ENCODE measurements at regions not wholly inside any gene's neighbourhood (a gene's known extent, or its start where the extent isn't known, plus 50 kb on each side); places are given as distances from the start of the nearest gene placed in this dataset.

- Histone ChIP-seq H3K18ac (ENCODE audit: extremely low read depth, low read length) (no peak overlapping the region), H2BK5ac (ENCODE audit: low read depth, low read length) (no peak overlapping the region), H2BK120ac (replicated peaks; ENCODE audit: low read depth, low read length) (no peak overlapping the region), H4K91ac (replicated peaks; ENCODE audit: insufficient read length, low read length) (no peak overlapping the region), H3K79me1 (ENCODE audit: low read depth, low read length) (no peaks in the 10 kb centered on the region), H3K23me2 (ENCODE audit: low read depth, low read length) (no peaks in the 10 kb centered on the region), H3K79me2 (ENCODE audit: control insufficient read depth in 1 of 2, insufficient read depth in 2 of 2, low read length in 2 of 2) (no peaks in the 10 kb centered on the region), H3K36me3 (ENCODE audit: control insufficient read depth in 2 of 4, insufficient read depth in 4 of 4, low read length in 3 of 4) (no peaks in the 10 kb centered on the region), H2AFZ (ENCODE audit: low read length) (no peak overlapping the region), H4K5ac (ENCODE audit: insufficient read length, low read depth, low read length) (no peak overlapping the region), H3K9ac (replicated peaks in 1 of 4; ENCODE audit: extremely low read depth in 1 of 4, low read depth in 3 of 4, low read length in 3 of 4) (no peak overlapping the region), H3K27ac (ENCODE audit: low read depth, low read length) (no peak overlapping the region), H4K20me1 (replicated peaks in 1 of 2; ENCODE audit: control insufficient read depth in 1 of 2, insufficient read depth in 2 of 2, low read length in 2 of 2) (no peaks in the 10 kb centered on the region), H4K8ac (ENCODE audit: extremely low read depth, insufficient read depth, low read length) (no peak overlapping the region), H3K27me3 (replicated peaks in 1 of 4; ENCODE audit: control insufficient read depth in 3 of 4, extremely low read depth in 1 of 4, insufficient read depth in 3 of 4, low read length in 3 of 4) (peaks cover 0 to 1% (median 0%) of the 10 kb centered on the region in 4 experiments; a peak in 1 of 7 replicates), H2BK20ac (ENCODE audit: low read length) (no peak overlapping the region), H2AK5ac (ENCODE audit: low read depth, low read length) (no peak overlapping the region), H2BK15ac (ENCODE audit: low read length) (no peak overlapping the region), H3K4me3 (ENCODE audit: extremely low read depth in 1 of 4, insufficient read depth in 2 of 4, low read depth in 3 of 4, low read length in 4 of 4) (no peak overlapping the region), H3K56ac (replicated peaks; ENCODE audit: insufficient read length, low read depth, low read length) (no peak overlapping the region), H2BK12ac (ENCODE audit: low read depth, low read length) (no peak overlapping the region), H3K4ac (replicated peaks; ENCODE audit: insufficient read length, low read depth, low read length) (no peak overlapping the region), H3K9me3 (ENCODE audit: insufficient read depth in 2 of 2, low read depth in 1 of 2, low read length in 1 of 2) (no peaks in the 10 kb centered on the region), H3K4me1 (replicated peaks in 1 of 4; ENCODE audit: control insufficient read depth in 3 of 4, insufficient read depth in 4 of 4, low read length in 3 of 4) (no peaks in the 10 kb centered on the region), H3K23ac (ENCODE audit: insufficient read length) (no peak overlapping the region), H3K4me2 (ENCODE audit: insufficient read depth in 1 of 2, low read depth in 2 of 2, low read length in 2 of 2) (no peak overlapping the region), H3K14ac (ENCODE audit: insufficient read length) (no peak overlapping the region)
- POLR2A ChIA-PET (ENCODE audit: partially characterized antibody), result no interaction called here
- 78% methylated on average over 6 of the region's 6 CpGs; no CpG with 5 or more reads in 1 of the 2 experiments for WGBS, 2 experiments (ENCODE audit: extremely low coverage in 1 of 2, insufficient coverage in 1 of 2, insufficient read length in 1 of 2, insufficient replicate concordance in 2 of 2, low coverage in 1 of 2, low lambda C conversion rate in 2 of 2, missing lambda C conversion rate in 1 of 2)
- CTCF ChIA-PET (ENCODE audit: partially characterized antibody), result interaction anchor here (1.8 kb wide), 1 partner anchor 20 kb away, joined by 4 read pairs; no protein-coding TSS in a partner anchor
- TF ChIP-seq NRF1 (IDR thresholded peaks at IDR 0.05; ENCODE audit: low read depth, low read length) (no peak), EGR1 (IDR thresholded peaks at IDR 0.05; ENCODE audit: borderline replicate concordance, low read depth, low read length) (no peak)
- FAIRE-seq (no peak), DNase-seq (ENCODE audit: low read depth in 1 of 2, low spot score in 2 of 2) (no peak)
Measured at GRCh38 chr1:79281442-79281841, 274.9 kb upstream of the ADGRL4 start.

Data from H1 (cell line).